ENCODE measurements at regions not wholly inside any gene's neighbourhood (a gene's known extent, or its start where the extent isn't known, plus 50 kb on each side); places are given as distances from the start of the nearest gene placed in this dataset.

DNA sequence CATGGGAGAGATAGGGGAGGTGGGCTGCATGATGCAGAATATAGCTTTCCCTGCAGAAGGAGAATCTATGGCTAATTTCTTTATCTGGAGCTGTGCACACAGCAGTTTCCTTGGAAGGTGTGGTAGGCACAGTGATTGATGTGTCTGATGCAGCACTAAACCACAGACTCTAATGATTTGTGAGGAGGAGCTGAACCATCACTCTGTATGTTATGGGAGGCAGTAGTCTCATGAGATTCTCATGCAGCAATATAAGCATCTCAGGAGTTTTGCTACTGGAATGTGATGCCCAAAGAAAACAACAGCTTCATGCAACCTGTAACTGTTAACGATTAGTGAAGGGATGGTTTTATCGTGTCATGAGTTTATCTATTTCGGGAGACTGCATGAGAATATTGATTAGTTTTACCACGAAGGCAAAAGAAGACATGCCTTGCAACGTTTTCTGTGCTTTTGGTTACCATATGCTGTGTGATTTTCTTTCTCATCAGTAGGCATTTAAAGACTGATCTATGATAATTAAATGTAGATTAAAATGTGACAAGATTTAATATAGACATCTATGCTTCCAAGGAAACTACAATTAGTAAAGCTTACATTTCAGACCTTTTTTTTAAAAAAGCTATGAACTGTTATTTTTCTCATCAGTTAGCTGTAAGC is 286.8 kb downstream of the ARL6IP6 start:
- DNase-seq (ENCODE audit: low spot score): no peak

- no peak for DNase-seq (ENCODE audit: low spot score)
Measured at GRCh38 chr2:153004627-153005026, 286.2 kb downstream of the ARL6IP6 start.

DNA sequence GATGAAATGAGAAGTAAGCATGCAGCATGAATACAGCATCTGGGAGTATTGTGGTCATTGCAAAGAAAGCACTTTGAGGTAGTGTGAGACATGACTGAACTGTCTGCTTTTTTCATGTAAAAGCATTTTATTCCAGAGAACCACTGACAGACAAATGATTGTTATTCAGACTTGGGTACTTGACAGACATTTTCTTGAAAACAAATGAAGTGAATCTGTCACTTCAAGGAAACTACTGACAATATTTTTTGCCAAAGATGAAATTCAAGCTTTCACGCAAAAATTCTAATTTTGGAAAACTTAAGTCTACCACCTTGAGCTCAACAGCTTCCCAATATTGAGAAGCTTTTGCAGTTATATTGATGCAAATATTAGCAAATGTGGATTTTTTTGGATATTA is 255.7 kb downstream of the ARL6IP6 start:
- DNase-seq (ENCODE audit: low spot score): no peak

DNA sequence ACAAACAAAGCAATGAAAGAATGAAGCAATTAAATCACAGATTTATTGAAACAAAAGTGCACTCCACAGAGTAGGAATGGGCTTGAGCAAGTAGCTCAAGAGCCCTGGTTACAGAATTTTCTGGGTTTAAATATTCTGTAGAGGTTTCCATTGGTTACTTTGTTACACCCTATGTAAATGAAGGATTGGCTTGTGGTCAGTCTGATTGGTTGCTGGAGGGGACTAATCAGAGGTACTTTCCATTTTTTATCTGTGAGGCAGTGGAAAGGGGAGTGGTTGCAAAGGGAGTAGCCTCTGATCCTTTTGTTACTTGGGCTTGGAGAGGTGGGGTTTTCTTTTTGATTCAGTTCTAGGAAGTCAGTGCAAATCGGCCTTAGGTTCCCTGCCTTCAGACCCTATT is 253.3 kb downstream of the ARL6IP6 start:
- no peak for DNase-seq (ENCODE audit: low spot score)

- DNase-seq (ENCODE audit: low spot score): no peak
Measured at GRCh38 chr2:152962446-152962845, 244.0 kb downstream of the ARL6IP6 start.

GRCh38 chr2:152961351-152961750 is 242.9 kb downstream of the ARL6IP6 start:
- DNase-seq (ENCODE audit: low spot score): no peak

DNA sequence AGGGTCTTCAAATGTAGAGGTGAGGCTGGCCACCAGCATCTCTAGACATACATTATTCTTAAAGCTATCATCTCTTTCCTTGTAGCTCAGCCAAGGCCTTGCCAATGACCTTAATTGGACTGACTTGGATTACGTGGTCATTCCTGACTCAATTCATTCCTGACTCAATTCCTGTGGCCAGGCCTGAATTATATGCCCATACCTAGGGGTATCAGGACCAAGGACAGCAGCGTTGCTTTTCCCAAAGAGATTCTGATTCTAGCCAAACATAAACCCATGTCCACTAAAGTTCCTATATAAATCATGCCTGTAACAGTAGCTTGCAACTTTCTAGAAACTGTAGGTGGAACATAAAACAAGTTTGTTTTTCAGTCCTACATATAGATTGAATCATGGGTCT is 231.7 kb downstream of the ARL6IP6 start:
- DNase-seq (ENCODE audit: low spot score): no peak

DNA sequence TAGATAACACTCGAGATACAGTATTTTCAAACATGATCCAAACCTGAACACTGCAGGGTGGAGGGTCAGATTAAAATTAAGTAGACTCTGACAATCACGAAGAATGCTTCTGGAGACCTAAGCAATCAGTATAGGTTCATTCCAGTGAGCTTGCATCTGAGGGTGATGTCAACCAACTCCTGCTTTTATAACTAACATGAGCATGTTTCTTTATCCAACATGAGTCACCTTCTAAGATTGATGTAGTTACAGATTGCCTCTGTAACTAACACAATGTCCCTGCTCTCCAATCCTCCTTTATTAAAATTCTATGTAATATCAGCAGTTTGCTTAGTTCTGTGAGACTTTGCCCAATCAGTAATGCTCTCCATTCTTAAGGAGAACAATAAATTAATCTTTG is 225.7 kb downstream of the ARL6IP6 start:
- DNase-seq (ENCODE audit: low spot score): no peak

DNA sequence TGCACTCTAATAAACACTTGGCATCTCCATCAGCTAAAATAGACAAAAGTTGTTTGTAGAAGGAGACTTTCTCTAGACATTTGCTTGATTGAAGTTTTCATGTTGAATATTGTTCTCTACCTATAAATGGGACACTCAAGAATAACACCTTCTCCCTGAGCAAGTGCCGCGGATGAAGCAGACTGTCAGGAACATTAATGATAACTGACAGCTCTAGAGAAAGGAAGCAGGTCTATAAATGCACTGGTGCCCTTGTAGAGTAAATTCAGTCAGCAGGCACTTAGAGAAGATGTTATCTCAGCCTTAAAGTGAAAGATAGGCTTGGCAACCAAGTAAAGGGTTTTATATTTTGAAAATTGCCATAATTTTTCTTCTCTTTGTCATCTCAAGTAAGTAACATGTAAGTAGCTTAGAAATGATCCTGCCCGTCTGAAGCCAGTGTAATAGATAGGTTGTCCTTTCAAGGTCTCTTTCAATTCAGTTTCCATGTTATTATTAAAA is 224.6 kb downstream of the ARL6IP6 start:
- DNase-seq (ENCODE audit: low spot score): no peak

- DNase-seq (ENCODE audit: low spot score): no peak
Measured at GRCh38 chr2:152930501-152930900, 212.1 kb downstream of the ARL6IP6 start.

GRCh38 chr2:152929628-152930027 is 211.2 kb downstream of the ARL6IP6 start:
- no peak for DNase-seq (ENCODE audit: low spot score)

DNA sequence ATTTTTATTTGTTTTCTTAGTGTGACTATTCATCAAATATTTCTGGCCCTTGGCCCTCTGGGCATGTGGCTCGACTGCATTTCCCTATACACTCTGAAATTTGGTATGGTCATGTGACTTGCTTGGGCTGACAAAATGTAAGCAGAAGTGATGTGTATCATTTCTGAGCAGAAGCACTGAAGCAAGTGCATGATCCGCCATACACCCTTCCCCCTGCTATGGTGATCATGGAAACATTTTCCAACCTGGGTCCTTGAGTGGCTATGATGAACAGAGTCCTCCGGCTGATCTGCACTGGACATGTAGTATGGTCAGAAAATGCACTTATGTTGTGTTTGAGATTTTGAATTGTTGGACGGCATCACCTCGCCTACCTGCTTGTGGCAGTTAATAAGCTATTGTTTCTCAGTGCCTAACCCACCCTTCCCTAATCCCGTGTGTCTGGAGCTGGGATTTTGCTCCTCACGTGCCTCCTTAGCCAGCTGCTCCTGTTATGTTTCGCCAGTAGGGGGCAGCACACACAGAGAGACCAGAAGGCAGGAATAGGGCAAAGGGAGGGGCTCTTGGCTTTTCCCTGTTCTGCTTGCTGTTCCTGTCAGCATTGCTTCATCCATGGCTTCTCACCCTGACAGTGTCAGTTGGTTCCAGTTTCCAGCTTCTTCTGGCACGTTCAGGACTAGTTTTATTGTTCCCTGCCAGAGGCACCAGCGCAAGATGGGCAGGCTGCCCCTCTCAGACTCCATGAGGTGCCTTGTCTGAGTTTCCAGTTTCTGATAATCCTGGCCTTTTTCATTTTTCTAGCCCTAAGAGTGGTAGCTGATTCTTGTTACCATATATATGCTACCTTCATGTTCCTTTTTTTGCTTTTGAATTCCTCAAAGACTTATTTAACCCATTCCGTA is 207.4 kb downstream of the ARL6IP6 start:
- DNase-seq (ENCODE audit: low spot score): peak; percentile 66

DNA sequence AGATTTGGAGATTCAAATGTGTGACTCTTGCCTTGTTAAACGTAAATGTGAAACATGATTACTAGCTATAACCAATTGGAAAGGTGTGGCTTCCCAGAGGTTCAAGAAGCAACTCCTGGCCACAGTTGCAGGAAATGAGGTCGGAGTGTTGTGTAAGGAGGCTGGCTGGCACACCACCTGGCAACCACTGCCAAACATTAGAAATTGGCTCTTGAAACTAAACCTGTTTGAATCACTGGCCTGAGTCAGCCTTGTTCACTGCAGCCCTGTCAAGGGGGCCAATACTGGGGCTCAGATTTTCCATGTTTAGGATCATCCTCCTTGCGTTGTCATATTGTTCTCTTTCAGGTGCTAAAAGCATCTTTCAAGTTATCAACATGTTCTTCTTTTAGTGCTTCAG is 206.3 kb downstream of the ARL6IP6 start:
- no peak for DNase-seq (ENCODE audit: low spot score)

DNA sequence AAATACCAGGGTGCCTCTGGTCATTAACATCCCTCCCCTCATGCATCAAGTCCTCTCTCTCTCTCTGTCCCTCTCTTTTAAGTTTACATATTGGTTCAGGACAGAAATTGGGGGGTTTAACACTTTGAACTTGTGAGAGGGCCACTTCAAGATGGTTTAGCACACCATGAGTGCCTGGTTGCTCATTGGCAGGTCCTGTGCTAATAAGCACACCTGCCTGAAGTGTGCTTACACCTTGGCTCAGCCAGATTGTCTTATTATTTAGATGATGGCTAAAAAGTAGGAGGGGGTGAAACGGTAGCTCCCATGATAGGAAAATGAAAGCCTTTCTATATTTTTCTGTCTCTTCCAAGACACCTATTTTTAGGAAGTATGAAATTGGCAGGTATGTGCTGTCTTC is 205.8 kb downstream of the ARL6IP6 start:
- no peak for DNase-seq (ENCODE audit: low spot score)

DNA sequence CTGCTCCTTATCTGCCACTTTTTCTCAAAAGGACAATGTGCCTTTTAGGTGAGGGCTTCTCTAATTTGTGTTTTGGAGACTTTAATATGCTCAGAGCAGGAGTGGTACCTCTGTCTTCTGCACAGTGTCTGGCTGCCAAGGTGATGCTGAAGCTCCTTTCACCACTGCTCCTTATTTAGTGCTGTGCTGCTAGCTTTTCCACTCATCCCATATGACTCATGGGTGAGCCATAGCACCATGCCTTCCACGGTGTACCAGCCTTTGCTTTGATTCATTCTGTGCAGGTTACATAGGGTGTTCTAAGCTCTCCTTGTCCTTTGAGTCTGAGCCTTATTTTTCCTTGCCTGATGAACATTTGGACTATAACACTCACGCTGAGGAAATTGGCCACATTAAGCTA is 202.4 kb downstream of the ARL6IP6 start:
- DNase-seq (ENCODE audit: low spot score): no peak

GRCh38 chr2:152910970-152911369 is 192.6 kb downstream of the ARL6IP6 start:
- no peak for DNase-seq (ENCODE audit: low spot score)

GRCh38 chr2:152907046-152907445 is 188.6 kb downstream of the ARL6IP6 start:
- DNase-seq (ENCODE audit: low spot score): no peak

GRCh38 chr2:152894051-152894450 is 175.6 kb downstream of the ARL6IP6 start:
- no peak for DNase-seq (ENCODE audit: low spot score)

DNA sequence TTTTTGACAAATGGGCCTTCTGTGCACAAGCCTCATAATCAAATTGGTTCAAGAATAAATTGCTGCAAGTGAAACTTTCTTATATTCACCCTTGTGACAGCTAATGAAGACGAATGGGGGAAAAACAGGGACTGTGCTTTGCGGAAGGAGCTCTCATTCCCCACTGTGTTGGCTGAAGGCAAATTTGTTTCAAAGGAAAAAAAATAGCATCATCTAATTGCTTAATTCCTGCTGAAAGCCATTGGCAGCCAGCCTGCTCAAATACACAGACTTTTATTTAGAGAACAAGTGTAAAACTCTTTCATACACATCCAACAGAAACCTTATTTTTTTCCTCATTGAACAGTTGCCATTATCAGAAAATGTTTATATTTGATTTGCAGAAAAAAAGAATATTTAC is 172.3 kb downstream of the ARL6IP6 start:
- DNase-seq (ENCODE audit: low spot score): peak; percentile 42

- DNase-seq (ENCODE audit: low spot score): no peak
Measured at GRCh38 chr2:152883951-152884487, 165.6 kb downstream of the ARL6IP6 start.

DNA sequence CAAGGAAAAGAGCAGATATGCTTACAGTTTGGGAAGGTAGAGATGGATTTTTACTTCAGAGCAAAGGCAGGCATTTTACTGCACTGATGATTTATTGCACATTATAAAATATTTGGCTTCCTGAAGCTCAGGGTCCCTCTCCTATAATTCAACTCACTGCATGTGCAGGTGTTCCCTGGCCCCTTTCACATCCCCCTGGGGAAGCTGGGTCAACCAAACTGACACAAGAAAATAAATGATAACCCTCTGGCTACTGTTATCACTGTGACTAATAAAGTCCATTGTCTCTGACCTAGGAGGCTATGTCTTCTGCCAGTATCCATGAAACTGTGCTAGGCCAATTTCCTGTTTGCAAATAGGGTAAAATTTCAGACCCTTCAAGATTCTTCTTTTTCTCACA is 163.1 kb downstream of the ARL6IP6 start:
- no peak for DNase-seq (ENCODE audit: low spot score)

- no peak for DNase-seq (ENCODE audit: low spot score)
Measured at GRCh38 chr2:152879275-152879674, 160.9 kb downstream of the ARL6IP6 start.
